Activated naive CD4-positive, alpha-beta T cell treated with anti-CD3 and anti-CD28 coated beads, Interleukin-2, amount 50 U/mL, for 16 hours (primary cell): ENCODE measurements at regions not wholly inside any gene's neighbourhood (a gene's known extent, or its start where the extent isn't known, plus 50 kb on each side); places are given as distances from the start of the nearest gene placed in this dataset.
A peak's percentile ranks its signal among the peaks of the same experiment; 100 is the strongest.
"Not testable (repeated sequence)": the region's sequence is repeated elsewhere in the genome, so short reads cannot be mapped to it uniquely, and the experiment has no call there.

Experiments used
- DNase-seq: peaks from one replicate; pipeline ENCODE4 v3.0.0-alpha.2; 2020

DNA sequence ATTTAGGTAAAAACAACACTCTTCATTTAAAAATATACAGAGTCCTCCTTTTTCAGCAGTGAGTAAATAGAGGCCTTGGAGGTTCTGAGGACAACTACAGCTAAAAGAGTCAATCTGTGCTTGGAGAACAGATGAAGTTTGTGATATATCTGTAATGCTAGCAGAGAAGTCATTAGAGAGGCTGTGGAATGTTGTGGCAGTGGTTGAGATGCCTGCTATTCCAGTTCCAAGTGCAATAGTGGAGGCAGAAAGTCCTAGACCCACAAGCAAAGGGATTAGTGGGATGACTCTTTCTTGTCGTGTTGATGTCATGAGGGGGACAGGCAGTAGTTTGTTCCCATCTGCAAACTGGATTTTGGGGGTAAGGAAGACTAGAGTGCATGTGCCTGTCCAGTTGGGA, 62.1 kb upstream of the EZR start:
- DNase-seq = not testable (repeated sequence)

DNA sequence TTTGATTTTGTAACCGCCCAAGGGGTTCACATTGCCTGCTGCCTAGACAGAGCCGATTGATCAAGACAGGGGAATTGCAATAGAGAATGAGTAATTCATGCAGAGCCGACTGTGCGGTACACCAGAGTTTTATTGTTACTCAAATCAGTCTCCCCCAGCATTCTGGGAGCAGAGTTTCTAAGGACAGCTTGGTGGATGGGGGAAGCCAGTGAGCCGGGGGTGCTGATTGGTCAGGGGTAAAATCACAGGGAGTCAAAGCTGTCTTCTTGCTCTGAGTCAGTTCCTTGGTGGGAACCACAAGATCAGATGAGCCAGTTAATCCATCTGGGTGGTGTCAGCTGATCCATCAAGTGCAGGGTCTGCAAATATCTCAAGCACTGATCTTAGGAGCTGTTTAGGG, 60.0 kb upstream of the EZR start:
- DNase-seq = no peak

DNA sequence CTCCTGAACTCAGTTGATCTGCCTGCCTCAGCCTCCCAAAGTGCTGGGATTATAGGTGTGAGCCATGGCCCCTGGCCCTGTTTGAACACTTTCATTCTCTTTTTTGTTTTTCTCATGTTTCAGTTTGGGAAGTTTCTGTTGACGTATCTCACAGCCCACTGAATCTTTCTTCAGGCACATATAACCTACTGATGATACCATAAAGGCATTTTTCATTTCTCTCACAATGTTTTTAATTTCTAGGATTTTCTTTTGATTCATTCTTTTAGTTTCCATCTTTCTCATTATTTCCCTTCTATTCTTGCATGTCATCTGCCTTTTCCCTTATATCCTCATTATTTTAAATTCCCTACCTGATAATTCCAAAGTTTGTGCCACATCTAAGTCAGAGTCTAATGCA, 58.5 kb upstream of the EZR start:
- DNase-seq = no peak

DNA sequence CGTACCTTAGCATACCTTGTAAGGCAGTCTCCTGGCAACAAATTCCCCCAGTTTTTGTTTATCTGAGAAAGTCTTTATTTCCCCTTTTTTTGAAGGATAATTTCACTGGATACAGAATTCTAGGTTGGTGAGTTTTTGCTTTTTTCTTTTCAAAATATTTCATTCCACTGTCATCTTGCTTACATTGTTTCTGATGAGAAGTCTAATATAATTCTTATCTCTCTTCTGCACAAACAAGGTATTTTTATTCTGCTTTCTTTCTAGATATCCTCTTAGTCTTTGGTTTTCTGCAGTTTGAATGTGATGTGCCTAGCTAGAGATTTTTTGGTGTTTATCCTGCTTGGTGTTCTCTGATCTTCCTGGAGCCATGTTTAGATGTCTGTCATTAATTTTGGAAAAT, 57.7 kb upstream of the EZR start:
- no peak for DNase-seq

DNA sequence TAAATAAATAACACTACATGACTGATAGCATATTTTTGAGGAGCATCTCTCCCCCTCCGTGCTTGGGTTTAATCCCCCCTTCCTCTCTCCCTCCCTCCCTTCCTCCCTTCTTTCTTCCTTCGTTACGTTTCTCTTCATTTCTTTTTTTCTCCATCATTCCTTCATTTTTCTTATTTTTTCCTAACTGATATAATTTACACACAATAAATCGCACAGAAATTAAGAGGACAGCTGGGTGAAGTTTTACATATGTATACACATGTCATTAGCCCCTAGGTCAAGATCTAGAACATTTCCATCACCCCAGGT, 51.4 kb upstream of the EZR start:
- no peak for DNase-seq

DNA sequence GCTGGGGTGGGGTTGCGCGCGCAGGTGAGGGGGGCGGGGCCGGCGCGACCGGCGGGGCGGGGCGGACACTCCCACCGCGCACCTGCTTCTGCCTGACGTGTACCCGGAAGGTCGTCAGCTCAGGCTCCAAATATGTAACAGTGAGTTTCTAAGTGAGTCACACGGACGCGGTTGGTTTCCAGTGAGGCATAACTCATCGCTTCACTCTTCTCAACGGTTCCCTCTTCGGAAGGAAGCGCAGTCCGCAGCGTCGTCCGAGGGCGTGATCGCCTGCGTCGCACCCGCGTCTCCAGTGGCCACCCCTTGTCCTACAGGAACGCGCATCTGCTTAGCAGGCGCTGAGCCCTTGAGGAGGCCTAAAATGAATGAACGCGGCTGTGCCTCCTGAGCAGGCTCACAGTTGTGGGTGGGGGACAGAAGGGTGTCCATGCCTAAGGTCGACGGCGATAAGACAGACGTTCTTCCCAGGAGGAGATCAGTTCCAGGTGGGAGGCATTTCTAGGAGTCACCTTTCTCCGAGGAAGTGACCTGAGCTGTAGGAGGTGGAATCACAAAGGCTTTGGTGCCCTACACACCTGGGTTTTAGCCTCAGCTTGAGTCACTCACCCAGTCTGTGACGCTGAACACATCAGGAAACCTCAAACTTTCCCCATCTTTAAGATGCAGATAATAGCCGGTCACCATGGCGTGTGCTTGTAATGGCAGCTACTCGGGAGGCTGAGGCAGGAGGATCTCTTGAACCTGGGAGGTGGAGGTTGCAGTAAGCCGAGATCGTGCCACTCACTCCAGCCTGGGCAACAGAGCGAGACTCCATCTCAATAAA, 50.9 kb upstream of the EZR start:
- DNase-seq = peak; percentile 55

DNA sequence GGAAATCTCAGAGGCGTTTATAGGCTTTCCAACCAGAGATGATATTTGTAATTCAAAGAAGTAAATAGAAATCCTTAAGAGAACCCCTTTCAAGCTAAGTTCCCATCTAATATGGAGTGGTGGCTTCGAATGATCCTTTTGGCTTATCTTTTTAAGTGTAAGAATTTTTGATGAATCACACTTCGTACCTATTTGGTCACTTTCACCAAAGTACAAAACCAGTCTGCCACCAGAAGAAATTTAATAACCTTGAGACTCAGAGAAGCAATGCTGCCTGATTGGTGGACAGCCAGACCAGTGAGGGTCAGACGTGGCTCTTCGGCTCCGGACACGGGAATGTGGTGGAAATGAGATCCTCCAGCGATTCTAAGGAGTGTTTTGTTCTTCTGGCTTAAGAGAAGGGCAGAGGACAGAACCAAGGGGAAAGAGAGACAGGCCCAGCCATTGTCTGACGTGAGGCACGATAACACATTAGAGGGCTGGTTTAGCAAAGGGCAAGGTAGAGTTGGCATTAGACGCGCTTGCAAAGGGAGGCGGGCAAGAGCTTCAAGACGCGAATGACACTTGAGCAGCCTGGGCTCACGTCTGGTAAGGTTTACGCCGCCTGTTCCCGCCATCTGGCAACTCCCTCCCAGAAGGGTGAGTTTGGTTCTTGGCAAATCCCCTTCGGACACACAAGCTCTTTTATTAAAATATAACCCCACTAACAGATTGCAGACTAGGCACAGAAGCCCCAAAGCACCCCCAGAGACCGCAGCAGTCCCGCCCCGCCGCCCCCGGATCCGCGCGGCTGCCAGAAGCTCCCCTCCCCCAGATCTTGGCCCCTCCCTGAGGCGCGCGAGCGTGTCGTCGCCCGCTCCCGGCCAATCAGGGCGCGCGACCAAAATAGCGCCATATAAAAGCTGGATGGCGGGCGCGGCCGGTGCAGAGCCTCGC, 50.0 kb upstream of the EZR start:
- DNase-seq = peak; percentile 98
